HG03175 (cell line): ENCODE measurements at regions not wholly inside any gene's neighbourhood (a gene's known extent, or its start where the extent isn't known, plus 50 kb on each side); places are given as distances from the start of the nearest gene placed in this dataset.
A peak's percentile ranks its signal among the peaks of the same experiment; 100 is the strongest.
"Not testable (repeated sequence)": the region's sequence is repeated elsewhere in the genome, so short reads cannot be mapped to it uniquely, and the experiment has no call there.

Experiments
- ATAC-seq: cut with Tn5 transposase; IDR thresholded peaks from one replicate; pipeline ENCODE4 v1.9.1; 2021; ENCODE audit warnings: mild to moderate bottlenecking, moderate library complexity; ENCODE audit not compliant: unreplicated experiment

GRCh38 chr6:101110814-101111213 lies 229.7 kb upstream of the ASCC3 start:
- ATAC-seq, result no peak

- no peak for ATAC-seq
Measured at GRCh38 chr6:101113468-101114260, 232.5 kb upstream of the ASCC3 start.

- peak; percentile 55 for ATAC-seq
Measured at GRCh38 chr6:101114703-101115102, 233.6 kb upstream of the ASCC3 start.

DNA sequence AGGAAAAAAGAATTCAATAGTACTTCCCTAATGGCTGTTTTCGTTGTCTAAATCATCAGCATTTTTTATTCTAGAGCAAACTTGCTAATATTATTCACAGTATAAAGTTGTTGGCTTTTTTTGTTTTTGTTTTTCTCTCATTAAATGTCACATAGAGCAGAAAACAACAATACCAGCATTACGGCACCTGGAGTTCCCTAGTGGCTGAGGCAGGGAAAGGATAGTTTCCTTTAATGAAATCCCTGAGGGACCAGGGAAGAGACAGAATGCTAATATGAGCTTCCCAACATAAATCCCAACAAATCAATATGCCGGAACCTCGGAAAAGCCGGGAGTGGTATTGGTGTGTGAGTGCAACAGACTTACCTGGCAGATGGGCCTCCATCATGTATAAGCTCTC lies 235.2 kb upstream of the ASCC3 start:
- no peak for ATAC-seq

DNA sequence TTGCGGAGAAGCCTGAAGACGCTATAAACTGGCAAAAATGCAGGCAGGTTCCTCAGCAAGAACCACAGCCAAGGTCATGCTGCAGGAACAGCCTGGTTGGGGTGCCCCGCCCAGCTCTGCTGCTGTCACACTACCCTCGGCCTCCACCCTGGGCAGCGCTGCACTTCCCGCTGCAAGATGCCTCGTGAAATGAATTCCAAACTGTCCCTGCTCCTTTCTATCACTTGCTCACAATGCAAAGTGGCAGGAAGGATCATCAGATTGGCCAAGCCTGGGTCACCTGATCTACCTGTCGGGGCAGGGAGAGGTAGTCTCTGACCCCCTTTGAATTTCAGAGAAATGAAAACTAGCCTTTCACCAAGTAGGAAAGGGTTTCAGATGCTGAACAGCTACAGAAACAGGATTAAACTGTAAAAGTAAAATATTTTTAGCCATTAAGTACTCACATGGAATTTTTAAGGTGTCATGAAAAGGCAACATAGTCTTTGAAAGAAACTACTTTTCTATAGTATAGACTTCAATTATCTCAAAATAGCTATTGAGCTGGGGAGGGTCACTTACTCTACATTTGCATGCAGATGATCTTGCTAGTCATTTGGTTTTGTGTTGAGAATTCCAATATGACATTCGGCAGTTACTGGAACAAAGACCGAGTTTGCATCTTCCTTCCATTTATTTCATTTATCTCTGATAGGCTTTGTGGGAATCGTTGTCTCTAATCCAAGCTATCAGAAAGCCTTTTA lies 236.4 kb upstream of the ASCC3 start:
- no peak for ATAC-seq

DNA sequence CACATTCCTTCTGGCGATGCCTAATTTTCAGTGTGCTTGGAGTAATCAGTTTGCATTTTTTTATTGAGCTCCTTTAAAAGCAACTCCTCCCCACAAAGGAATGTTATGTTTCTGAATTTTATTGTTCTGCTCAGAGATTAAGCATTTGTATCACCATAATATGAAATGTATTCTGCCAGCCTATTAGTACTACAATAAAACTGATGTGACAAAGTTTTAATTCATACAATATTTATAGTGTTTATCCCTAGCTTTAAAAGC lies 236.9 kb upstream of the ASCC3 start:
- no peak for ATAC-seq

- ATAC-seq, result no peak
Measured at GRCh38 chr6:101120747-101121146, 239.6 kb upstream of the ASCC3 start.

GRCh38 chr6:101125380-101125971 lies 244.3 kb upstream of the ASCC3 start:
- ATAC-seq, result no peak

DNA sequence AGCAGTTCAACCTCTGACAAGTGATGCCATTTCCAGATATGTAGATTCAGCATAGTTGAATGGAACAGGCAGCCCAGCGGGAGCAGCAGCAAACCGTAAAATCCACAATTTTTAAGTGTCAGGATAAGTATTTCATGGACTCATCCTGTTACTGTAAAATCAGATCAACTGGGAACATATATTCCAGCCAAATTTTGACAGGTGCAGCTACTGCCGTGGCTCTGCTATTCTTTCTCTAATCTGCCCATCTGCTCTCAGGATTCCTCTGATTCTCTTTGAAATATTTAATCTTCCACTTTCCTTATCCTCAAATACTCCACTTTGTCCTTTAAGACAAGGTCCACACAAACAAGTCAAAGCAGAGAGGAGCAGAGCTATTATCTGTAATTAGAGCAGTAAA lies 245.4 kb upstream of the ASCC3 start:
- ATAC-seq, result no peak

DNA sequence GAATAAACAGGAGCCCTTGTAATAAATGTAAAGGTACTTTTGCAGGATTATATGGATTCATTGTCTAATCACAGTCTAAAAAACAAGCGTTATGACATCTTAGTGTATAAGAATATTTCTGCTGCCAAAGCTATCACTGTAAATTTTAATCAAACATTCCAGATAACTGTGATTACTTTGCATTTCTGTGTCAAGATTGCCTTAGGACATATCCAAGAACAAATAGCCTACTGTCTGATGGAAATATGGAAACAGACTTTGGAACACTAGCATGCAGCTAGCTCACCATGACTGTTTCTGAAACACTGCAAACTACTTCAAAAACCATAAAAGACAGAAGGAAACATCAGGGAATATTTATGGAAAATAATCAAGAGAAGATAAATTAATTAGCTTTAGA lies 248.7 kb upstream of the ASCC3 start:
- ATAC-seq, result no peak

DNA sequence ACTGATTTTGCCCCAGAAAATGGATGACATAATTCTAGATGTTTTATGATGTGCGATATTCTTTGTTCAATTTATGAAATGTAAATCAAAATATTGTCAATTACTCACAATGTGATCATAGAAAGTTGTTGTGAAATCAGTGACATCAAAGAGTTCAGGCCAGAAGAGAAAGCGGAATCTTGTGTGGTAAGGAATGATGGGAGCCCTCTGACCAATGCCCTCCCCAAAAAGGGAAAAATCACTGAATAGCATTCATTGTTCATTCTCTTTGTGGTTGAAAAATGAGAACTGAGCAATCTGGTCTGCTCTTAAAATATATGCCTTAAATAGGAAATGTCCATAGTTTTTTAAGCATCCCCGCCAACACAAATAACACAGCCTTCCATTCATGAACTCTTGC lies 247.1 kb upstream of the GRIK2 start:
- ATAC-seq, result no peak

GRCh38 chr6:101150226-101150625 lies 243.3 kb upstream of the GRIK2 start:
- no peak for ATAC-seq

DNA sequence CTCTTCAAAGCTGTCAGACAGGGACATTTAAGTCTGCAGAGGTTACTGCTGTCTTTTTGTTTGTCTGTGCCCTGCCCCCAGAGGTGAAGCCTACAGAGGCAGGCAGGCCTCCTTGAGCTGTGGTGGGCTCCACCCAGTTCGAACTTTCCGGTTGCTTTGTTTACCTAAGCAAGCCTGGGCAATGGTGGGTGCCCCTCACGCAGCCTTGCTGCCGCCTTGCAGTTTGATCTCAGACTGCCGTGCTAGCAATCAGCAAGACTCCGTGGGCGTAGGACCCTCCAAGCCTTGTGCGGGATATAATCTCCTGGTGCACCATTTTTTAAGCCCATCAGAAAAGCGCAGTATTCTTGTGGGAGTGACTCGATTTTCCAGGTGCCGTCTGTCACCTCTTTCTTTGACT lies 235.9 kb upstream of the GRIK2 start:
- not testable (repeated sequence) for ATAC-seq

GRCh38 chr6:101163611-101164010 lies 229.9 kb upstream of the GRIK2 start:
- no peak for ATAC-seq

GRCh38 chr6:101167638-101168037 lies 225.9 kb upstream of the GRIK2 start:
- ATAC-seq, result no peak

DNA sequence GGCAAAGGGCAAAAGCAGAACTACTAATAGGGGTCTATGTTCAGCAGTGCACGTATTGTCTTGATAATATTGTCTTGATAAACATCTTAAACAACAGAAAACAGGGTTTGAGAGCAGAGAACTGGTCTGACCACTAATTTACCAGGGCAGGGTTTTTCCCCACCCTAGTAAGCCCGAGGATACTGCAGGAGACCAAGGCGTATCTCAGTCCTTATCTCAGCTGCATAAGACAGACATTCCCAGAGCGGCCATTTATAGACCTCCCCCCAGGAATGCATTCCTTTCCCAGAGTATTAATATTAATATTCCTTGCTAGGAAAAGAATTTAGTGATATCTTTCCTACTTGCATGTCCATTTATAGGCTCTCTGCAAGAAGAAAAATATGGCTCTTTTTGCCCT lies 222.5 kb upstream of the GRIK2 start:
- not testable (repeated sequence) for ATAC-seq

- no peak for ATAC-seq
Measured at GRCh38 chr6:101178748-101179147, 214.8 kb upstream of the GRIK2 start.

- no peak for ATAC-seq
Measured at GRCh38 chr6:101181006-101181405, 212.5 kb upstream of the GRIK2 start.

- ATAC-seq, result not testable (repeated sequence)
Measured at GRCh38 chr6:101188285-101188798, 205.2 kb upstream of the GRIK2 start.

- ATAC-seq, result no peak
Measured at GRCh38 chr6:101195588-101195987, 197.9 kb upstream of the GRIK2 start.

GRCh38 chr6:101199441-101199840 lies 194.1 kb upstream of the GRIK2 start:
- ATAC-seq, result no peak

DNA sequence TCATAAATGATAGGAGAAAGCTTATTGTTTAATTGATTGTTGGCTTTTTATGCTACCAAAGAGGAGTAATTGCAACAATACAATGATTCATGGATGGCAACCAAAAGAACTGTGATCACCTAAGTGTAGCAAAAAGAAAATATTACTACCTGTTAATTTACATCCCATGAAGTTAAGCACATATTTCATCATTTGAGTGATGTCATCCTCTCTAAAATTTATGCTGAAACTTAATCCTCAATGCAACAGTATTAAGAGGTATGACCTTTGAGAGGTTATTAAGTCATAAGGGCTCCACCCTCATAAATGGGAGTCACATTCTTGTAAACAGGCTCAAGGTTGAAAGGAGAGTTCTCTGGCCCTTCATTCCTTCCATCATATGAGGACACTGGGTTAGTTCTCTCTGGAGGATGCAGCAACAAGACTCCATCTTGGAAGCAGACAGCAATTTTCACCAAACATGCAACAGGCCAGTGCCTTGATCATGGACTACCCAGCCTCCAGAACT lies 190.6 kb upstream of the GRIK2 start:
- no peak for ATAC-seq
